Nephron (organoid): ENCODE measurements at regions not wholly inside any gene's neighbourhood (a gene's known extent, or its start where the extent isn't known, plus 50 kb on each side); places are given as distances from the start of the nearest gene placed in this dataset.

Source experiments
- H3K27ac Mint-ChIP-seq, 3 experiments: 2 replicates each; pipeline ENCODE4 v1.8.0; 2020; ENCODE audit warnings: mixed read lengths in 3 of 3, mild to moderate bottlenecking in 2 of 3, moderate library complexity in 1 of 3
- H3K27me3 Mint-ChIP-seq: 2 replicates; pipeline ENCODE4 v1.8.0; 2021; ENCODE audit warnings: low read depth, mild to moderate bottlenecking, moderate library complexity, mixed read lengths
- H3K36me3 Mint-ChIP-seq: 2 replicates; pipeline ENCODE4 v1.8.0; 2020; ENCODE audit warnings: low read depth, mixed read lengths
- H3K4me1 Mint-ChIP-seq: 2 replicates; pipeline ENCODE4 v1.8.0; 2020; ENCODE audit warnings: mixed read lengths
- H3K4me3 Mint-ChIP-seq, 3 experiments: 2 replicates each; pipeline ENCODE4 v1.8.0; 2020; ENCODE audit warnings: mild to moderate bottlenecking in 3 of 3, mixed read lengths in 3 of 3, moderate library complexity in 2 of 3
- H3K9me3 Mint-ChIP-seq: 2 replicates; pipeline ENCODE4 v1.8.0; 2020; ENCODE audit warnings: mixed read lengths
- CTCF ChIP-seq, 3 experiments: fragments of 200-600 bp; sonication (generic); IDR thresholded peaks; one replicate each; pipeline ENCODE4 v1.5.0; 2021; ENCODE audit warnings: antibody characterized with exemption in 3 of 3; ENCODE audit not compliant: unreplicated experiment in 3 of 3

- TF ChIP-seq CTCF (IDR thresholded peaks at IDR 0.05; ENCODE audit: unreplicated experiment in 3 of 3): no peak
- no peak overlapping the region for H3K27ac Mint-ChIP-seq
- H3K9me3 Mint-ChIP-seq: no peaks in the 10 kb centered on the region
- no peak overlapping the region for H3K4me3 Mint-ChIP-seq
- peaks cover 29% of the 10 kb centered on the region for H3K27me3 Mint-ChIP-seq
- peaks cover under 1% of the 10 kb centered on the region for H3K4me1 Mint-ChIP-seq
- no peaks in the 10 kb centered on the region for H3K36me3 Mint-ChIP-seq
Measured at GRCh38 chr17:79459003-79459655, 151.7 kb downstream of the RBFOX3 start.

- Mint-ChIP-seq H3K4me1 (no peaks in the 10 kb centered on the region), H3K36me3 (no peaks in the 10 kb centered on the region), H3K27ac (no peak overlapping the region), H3K4me3 (no peak overlapping the region), H3K27me3 (peaks cover 29% of the 10 kb centered on the region), H3K9me3 (no peaks in the 10 kb centered on the region)
- TF ChIP-seq CTCF (IDR thresholded peaks at IDR 0.05; ENCODE audit: unreplicated experiment in 3 of 3): no peak
Measured at GRCh38 chr17:79458356-79458755, 152.5 kb downstream of the RBFOX3 start.

- Mint-ChIP-seq H3K4me3 (no peak overlapping the region), H3K9me3 (no peaks in the 10 kb centered on the region), H3K4me1 (no peaks in the 10 kb centered on the region), H3K36me3 (no peaks in the 10 kb centered on the region), H3K27ac (no peak overlapping the region), H3K27me3 (peaks cover 30% of the 10 kb centered on the region)
- TF ChIP-seq CTCF (IDR thresholded peaks at IDR 0.05; ENCODE audit: unreplicated experiment in 3 of 3): no peak
Measured at GRCh38 chr17:79457889-79458288, 153.0 kb downstream of the RBFOX3 start.

GRCh38 chr17:79457376-79457775 is 153.5 kb downstream of the RBFOX3 start:
- Mint-ChIP-seq H3K36me3 (no peaks in the 10 kb centered on the region), H3K27ac (no peak overlapping the region), H3K4me3 (no peak overlapping the region), H3K27me3 (peaks cover 31% of the 10 kb centered on the region), H3K4me1 (no peaks in the 10 kb centered on the region), H3K9me3 (no peaks in the 10 kb centered on the region)
- no peak for TF ChIP-seq CTCF (IDR thresholded peaks at IDR 0.05; ENCODE audit: unreplicated experiment in 3 of 3)

GRCh38 chr17:79455636-79456035 is 155.2 kb downstream of the RBFOX3 start:
- H3K9me3 Mint-ChIP-seq: no peaks in the 10 kb centered on the region
- peaks cover 33% of the 10 kb centered on the region for H3K27me3 Mint-ChIP-seq
- TF ChIP-seq CTCF (IDR thresholded peaks at IDR 0.05; ENCODE audit: unreplicated experiment in 3 of 3): no peak
- H3K36me3 Mint-ChIP-seq: no peaks in the 10 kb centered on the region
- H3K4me3 Mint-ChIP-seq: no peak overlapping the region
- no peak overlapping the region for H3K27ac Mint-ChIP-seq
- H3K4me1 Mint-ChIP-seq: no peaks in the 10 kb centered on the region

GRCh38 chr17:79454826-79455225 is 156.0 kb downstream of the RBFOX3 start:
- TF ChIP-seq CTCF (IDR thresholded peaks at IDR 0.05; ENCODE audit: unreplicated experiment in 3 of 3): no peak
- H3K36me3 Mint-ChIP-seq: no peaks in the 10 kb centered on the region
- no peak overlapping the region for H3K27ac Mint-ChIP-seq
- H3K27me3 Mint-ChIP-seq: peaks cover 36% of the 10 kb centered on the region
- no peak overlapping the region for H3K4me3 Mint-ChIP-seq
- H3K4me1 Mint-ChIP-seq: peaks cover 3% of the 10 kb centered on the region
- H3K9me3 Mint-ChIP-seq: no peaks in the 10 kb centered on the region
